Colon (tissue), 2 donors: ENCODE measurements at regions not wholly inside any gene's neighbourhood (a gene's known extent, or its start where the extent isn't known, plus 50 kb on each side); places are given as distances from the start of the nearest gene placed in this dataset.

ENCODE experiments used
- FAIRE-seq: peaks from 2 replicates; lab custom pipeline; 2012; peaks lifted over from hg19 to GRCh38; lab: Jason Lieb, UNC
- donor health status: control.
- donor health status: control.

DNA sequence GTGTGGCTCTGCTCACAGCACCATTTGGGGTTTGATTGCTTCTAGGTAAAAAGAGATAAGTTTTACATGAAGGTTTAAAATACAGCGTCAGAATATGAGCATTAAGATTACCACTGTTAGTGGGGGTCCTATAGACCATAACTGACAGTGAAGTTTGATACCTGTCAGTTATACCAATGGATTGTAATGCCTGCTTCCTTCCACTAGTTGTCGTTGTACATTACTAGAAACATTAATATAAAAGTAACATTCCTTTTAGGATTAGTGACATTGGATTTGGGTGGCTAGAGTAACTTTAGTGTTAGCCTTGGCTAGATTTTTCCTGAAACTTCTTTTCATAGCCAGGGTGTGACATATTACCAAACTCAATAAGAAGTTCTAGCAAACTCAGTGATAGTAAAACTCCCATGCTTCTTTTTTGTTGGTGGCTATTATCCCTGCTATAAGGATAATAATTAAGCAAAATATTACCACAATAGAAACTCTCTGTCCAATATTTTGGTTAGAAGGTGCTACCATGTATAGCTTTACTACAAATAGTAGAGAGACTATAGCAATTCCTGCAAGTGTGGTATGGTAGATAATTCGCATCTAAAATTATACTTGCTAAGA is 57.1 kb downstream of the FAM181B start:
- no peak for FAIRE-seq

DNA sequence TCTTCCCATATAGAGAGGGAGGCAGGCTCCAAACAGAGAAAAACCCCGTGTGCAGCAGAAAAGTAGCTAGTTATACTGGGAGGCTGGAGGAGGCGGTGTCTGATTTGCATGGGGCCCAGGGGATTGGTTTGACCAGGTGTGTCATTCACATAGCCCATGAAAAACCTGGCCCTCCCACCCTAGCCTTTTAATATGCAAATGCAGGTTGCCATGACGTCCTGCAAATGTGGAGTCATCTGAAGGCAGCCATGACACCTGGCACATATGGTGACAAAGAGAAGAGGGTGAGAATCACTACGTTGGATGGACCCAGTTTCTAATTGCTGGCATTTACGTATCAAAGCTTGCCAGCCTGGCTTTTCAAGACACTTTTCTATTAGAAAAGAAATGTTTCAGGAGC is 57.8 kb downstream of the FAM181B start:
- no peak for FAIRE-seq

DNA sequence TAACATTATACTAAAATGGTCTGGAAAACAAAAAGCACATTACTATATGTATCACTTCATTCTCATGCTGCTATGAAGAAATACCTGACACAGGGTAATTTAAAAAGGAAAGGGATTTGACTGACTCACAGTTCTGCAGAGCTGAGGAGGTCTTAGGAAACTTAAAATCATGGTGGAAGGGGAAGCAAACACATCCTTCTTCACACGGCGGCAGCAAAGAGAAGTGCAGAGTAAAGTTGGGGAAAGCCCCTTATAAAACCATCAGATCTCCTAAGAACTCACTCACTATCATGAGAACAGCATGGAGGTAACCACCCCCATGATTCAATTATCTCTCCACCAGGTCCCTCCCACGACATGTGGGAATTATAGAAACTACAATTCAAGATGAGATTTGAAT is 60.0 kb downstream of the FAM181B start:
- no peak for FAIRE-seq

DNA sequence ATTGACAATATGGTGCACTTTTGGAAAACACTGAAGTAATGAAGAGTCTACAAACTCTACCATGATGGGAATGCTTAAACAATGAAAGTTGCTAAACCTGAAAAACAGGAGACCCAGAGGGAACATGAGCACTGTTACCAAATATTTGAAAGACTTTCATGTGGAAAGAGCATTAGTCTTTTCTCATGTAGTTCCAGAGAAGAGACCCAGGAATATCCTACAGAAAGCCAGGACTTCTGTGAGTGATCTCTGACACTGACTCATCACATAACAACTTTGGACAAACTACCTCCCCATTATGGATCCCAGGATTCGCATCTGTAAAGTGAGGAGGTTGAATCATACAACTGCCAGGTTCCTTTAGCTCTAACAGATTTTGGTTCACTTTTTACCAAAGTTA is 62.2 kb downstream of the FAM181B start:
- FAIRE-seq: no peak

DNA sequence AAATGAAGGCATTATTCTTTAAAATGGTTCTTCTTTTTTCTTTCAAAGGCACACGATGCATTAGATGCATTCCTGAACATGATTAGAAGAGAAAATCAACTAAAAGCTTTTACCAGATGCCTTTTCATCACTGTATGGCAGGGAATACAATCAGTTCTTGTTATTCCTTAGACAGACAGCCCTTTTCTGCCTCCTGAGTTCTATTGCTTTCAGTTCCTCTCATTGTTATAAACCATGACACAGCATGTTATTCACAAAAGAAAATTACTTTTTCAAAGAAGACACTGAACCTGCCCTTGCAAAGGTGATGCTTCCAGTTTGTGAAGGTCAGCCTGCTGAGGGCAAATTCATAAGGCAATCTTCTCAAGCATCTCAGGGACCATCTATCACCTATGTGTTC is 70.1 kb downstream of the FAM181B start:
- FAIRE-seq: no peak

DNA sequence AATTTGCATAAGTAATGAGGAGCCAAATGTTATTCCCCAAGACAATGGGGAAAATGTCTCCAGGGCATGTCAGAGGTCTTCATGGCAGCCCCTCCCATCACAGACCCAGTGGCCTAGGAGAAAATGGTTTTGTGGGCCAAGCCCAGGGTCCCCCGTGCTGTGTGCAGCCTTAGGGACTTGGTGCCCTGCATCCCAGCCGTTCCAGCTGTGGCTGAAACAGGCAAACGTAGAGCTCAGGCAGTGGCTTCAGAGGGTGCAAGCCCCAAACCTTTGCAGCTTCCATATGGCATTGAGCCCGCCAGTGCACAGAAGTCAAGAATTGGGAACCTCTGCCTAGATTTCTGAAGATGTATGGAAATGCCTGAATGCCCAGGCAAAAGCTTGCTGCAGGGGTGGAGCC is 79.9 kb downstream of the FAM181B start:
- no peak for FAIRE-seq

DNA sequence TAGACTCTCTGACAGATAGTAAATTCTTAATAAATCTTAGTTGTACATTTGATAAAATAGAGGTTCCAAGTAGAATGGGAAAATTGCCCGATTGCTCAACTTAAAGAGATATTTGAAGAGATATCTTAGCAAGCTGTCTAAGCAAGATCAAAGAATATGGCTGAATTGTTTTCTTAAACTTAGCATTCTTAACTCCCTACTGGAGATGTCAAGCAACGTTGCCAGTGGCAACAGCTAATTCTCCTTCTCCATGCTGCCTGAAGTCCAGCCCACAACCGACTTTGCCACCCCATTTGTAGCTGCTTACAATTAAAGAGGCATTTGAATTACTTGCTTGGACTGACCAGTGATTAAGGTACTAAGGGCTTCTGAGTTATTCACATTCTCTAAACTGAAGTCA is 94.4 kb downstream of the FAM181B start:
- no peak for FAIRE-seq

DNA sequence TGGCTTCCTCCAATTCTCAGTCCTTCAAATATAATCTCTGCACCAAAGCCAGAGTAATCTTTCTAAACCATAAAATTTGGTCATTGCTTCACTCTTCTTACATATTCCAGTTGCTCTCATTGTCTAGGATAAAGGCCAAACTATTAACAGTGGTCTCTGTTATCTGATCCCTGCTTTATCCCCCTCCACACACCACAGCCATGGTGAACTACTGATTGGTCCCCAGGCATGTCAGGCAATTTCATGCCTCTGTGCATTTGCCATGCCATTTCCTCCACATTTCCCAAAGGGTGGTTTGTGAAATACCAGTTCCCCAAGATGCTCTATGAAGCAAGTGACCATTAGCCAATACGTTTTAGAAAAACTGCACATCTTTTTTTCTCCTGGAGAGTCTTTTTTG is 97.0 kb downstream of the FAM181B start:
- no peak for FAIRE-seq

DNA sequence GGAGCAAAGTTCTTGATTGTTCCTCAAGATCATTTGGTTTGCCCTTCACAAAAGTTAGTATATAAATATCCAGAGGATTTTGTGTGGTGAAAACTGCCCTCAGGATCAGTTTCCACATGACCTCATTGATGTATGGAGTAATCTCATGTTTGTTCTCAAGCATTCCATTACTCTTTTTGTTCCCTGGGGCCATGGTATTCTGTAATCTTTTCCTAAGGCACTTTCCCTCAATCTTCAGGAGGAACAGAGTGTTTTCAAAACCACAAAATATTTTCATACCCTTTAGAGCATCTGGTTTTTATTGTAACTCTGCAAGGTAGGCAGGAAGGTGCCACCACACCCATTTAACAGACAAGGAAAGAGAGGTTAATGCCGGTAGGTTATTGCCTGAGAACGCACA is 99.6 kb downstream of the FAM181B start:
- no peak for FAIRE-seq

DNA sequence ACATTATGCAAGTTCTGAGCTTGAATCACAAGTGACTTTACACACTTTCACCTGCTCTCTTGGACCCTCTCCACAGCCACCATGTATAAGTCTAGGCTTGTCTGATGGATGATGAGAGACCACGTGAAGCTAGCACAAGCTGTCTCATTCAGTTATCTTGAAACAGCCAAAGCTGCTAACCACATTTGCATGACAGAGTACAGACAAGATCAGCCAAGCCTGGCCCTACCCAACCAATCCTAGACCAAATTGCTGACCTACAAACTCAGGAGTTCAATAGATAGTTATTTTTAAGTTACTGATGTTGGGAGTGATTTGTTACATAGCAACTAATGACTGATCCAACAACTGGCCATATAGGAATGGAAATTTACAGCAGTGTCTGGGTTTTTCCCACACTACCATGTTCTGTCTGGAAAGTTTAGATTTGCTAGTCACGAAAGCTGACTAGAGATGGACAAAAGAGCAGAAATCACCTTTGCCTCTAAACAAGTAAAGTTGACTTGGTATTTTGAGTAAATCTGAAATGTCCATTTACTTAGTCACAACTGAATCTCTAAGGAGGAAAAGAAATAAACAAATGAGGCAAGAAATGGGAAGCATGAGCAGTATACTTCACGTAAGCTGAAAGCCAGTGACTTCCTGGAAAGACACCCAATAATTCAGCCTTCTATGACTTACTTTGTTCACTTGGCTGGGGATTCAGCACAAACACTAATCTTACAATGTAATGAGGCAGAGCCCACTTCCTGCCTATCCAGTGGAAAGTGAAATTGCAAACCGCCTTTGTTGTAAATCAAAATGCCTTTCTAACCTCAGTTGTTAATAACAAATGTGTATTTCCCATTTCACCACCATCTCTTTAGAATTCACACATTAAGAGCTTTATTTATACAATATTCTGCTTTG is 101.7 kb downstream of the FAM181B start:
- no peak for FAIRE-seq

DNA sequence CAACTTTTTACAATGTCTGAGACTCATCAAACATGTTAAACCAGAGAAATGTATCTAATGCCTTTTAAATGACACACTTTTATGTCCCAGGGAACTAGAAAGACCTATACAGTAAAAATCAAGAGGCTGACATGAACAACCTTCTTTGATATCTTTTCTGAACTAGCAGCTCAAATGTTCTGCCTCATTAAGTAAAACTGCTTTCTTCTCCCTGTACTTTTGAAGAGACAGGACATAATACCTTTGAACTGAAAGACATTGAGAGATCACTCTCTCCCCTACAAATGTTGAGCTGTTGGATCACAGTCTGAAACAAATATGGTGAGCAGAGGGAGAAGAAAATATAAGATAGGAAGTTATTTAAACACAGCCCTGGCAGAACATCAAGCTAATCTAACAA is 123.0 kb downstream of the FAM181B start:
- no peak for FAIRE-seq

DNA sequence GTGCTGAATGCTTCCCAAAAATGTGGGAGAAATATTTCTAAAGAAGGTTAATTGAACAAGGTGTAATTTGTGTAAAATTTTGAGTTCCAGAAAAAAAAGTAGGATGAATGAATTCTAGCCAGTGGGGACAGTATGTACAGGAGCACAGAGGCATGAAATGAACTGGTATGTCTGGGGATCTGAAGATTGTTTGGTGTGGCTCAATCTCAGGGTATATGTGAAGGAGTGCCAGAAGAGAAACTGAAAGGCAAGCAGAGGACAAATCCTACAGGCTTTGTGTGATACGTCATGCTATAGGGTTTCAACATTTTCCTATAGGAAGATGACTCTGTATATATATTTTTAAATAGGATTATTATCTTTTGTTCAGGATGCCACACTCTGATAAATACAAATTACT is 126.9 kb downstream of the FAM181B start:
- no peak for FAIRE-seq

DNA sequence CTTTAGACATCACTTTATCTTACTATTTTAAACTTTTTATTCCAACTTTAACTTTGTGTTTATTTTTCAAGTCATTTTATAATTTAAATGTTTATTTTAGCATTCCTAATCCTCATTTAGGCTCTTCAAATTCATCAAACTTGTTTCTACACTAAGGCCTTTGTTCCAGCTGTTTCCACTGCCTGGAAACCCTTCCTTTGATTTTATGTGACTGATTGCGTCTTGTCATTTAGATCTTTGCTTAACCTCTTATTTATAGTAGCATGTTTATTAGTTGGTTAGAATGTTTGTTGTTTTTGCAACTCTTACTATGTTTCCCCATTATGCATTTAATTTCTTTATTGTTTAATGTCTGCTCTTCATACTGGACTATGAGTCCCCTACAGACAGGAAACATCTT is 132.0 kb downstream of the FAM181B start:
- no peak for FAIRE-seq

DNA sequence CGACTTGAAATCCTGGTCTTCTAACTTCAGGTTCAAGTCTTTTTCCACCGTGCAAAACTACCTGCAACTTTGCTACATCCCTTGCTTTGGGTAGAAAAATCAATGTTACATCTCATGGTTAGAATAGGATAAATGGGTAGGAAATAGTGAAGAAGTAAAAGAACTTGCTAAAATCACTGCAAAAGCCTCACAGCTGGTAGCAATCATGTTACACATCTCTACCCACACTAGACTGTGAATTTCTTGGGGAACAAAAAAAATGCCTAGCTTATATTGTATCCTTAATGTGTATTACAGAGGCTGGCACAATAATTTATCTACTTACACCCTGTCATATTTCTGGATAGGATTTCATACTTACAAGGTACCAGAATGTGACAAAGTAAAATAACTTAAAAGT is 133.8 kb downstream of the FAM181B start:
- FAIRE-seq: no peak

DNA sequence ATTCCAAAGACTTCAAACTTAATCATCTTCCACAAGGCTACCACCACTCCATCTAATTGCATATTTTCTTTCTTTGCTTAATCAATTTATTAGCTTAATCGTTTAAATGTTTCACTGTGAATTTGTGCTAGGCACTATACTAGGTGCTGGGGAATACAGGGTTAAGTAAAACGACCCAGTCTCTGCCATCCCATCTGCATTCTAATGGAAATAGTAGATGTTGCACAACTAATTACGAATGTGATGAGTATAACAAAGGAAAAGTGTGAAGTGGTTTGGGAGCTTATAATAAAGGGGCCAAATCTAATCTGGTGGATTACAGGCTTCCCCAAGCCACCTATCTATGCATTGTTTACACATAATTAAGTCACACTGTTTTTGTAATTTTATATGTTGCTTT is 147.1 kb downstream of the FAM181B start:
- FAIRE-seq: no peak

DNA sequence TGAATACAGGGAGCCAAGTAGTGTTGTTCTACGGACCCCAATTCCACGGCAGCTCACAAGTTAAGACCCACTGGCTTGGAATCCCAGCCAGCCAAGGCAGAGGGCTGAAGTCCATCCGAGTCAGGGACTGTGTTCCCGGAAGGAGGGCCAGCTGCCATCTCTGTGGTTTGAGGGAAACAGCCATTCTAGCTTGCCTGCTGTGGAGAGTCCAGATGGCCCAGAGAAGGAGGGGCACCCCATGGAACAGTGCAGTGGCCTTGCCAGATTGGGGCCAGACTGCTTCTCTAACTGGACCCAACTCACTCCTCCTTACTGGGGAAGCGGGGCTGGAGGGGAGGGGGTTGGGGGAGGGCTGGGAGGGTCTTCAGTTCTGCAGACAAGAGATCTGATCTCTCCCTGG is 156.4 kb downstream of the FAM181B start:
- FAIRE-seq: no peak

DNA sequence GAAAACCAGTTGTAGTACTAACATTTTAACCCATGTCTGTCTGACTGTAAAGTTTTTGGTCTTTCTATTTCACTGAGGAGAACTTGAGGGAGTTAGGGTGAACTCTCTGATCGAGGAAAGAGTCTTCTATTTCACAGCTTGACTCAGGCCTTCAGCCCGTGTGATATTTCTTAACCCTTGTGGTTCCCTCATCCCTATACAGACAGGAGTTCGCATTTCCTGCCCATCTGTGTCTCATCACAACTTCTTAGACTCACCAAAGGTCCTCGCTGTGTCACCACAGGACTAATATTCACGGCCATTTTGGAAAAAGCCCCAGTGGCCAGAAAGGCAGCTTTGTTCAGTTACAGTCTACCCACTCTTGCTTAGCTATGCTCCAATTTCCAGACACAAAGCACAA is 172.8 kb downstream of the FAM181B start:
- no peak for FAIRE-seq

DNA sequence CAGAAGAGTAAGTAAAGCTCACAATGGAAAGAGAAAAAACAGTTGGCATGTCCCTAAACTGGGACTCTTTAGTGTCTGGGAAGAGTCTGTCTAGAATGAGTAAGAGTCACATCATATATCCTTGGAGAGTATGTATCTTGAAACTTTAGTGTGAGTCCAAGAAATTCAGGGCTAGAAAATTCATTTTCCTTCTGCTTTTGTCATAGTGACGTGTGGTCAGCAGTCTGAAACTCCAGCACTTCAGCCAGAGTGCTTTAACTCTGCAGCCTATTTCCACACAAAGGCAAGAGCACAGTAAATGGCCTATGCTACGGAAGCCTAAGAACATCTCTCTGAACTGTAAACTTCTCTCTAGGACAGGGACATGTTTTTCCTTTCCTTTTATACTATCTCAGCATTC is 174.1 kb downstream of the FAM181B start:
- FAIRE-seq: no peak

DNA sequence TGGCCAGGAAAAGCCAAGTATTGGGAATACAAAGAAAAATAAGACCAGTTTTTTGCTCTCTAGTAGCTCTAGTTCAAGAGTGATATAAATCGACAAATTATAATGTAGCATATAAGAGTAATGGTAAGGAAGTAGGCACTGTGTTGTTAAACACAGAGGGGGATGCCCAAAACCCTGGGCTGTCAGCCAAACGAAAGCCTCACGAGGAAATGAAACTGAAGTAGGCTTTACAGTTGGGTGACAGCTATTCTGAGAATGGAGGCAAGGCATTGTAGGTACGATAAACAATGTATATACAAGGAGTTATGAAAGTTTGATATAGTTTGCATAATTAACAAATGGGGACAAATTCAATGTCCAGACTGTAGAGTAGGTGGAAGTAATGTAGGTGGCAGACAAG is 176.4 kb downstream of the FAM181B start:
- no peak for FAIRE-seq

DNA sequence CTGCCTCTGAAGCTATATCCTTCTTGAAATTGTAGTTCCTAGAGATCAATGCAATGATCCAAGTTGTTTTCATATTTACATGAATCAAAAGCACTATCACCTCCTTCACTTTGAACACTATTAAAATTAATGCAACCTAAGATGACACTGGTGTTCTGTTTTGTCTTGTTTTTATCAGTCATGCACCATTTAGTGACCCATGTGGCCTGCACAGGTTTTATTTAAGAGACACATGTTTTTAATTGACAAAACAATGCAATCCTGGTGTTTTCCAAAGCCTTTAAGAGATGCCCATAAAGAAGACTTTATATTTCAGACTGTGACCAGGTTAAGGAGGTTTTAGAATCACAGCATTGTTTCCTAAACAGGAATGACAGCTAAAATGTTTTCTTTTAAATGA is 177.5 kb downstream of the FAM181B start:
- no peak for FAIRE-seq

DNA sequence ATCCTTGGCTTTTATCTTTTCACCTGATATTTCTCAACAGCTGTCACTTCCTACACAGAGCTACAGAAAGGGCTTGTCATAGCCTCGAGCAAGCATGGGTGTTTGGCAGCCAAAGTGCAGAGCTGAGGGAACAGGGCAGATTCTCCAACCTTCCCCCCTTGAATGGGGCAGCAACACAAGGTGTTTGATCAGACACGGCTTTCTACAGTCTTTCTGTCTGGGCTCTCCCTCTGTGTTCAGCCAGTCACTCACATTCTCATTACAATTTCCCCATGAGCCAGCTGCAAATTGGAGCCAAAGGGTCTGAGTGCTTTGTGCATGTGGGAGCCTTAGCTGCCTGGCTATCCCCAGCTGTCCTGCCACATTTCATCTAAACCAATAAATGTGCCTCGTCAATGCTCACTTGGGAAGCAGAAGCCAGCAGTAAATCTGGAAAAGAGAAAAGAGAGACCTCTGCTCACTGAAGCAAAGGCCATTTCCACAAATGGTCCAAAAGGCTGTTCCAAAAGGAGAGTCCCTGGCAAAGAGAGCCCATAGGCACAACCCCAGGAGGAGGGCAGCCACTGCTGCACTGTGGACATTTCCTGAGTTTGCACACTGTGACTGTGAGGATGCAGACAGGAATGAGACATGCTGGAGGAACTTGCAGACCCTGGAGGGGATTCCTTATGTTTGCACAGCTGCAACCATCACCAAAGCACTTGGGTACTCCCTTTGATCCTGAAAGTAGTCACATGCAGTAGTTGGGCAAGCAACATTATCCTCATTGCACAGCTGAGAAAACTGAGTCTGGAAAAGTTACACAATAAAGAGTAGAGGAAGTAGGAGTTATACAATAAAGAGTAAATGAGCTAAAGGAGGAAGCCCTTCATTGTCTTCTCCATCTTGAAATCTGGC is 186.8 kb downstream of the FAM181B start:
- no peak for FAIRE-seq

DNA sequence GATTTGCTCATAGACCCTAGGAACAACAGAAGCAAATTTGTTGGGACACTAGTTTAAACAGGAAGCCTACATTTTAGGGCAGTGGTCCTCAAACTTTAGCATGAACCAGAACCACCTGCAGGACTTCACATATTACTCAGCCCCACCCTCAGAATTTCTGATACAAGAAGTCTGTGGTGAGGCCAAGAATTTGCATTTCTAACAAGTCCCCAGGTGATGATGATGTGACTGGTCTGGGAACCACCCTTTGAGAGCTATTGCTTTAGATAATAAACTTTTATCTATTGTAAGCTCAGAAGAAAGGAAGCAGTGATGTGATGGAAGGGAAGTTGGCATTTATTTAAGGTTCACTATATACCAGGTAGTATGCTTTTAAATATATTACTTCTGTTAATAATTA is 194.0 kb downstream of the FAM181B start:
- FAIRE-seq: no peak

DNA sequence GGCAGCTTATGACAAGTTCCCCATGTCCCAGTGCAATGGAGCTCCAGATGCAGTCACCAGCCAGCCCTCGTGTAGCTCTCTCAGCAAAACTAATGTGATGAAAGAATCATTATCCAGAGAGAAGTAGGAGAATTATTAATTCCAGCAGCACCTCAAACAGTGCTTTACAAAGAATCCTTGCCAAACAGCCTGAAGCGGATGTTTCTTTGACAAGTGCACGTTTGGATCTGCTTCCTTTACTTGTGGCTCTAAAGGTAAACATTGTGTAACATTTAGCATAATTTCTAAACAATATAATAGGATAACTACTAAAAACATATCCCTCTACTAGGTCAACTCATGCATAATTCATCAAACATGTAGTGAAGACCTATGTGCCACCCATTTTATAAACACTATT is 197.0 kb downstream of the FAM181B start:
- no peak for FAIRE-seq
